ENCODE measurements at regions not wholly inside any gene's neighbourhood (a gene's known extent, or its start where the extent isn't known, plus 50 kb on each side); places are given as distances from the start of the nearest gene placed in this dataset.

GRCh38 chr18:59768409-59768808, 71.2 kb upstream of the CCBE1 start:
- peaks cover 7% of the 10 kb centered on the region for H3K9me3 Mint-ChIP-seq
- no peak overlapping the region for H3K4me3 Mint-ChIP-seq
- H3K4me1 Mint-ChIP-seq = peaks cover 18% of the 10 kb centered on the region
- TF ChIP-seq, protein P1, sequence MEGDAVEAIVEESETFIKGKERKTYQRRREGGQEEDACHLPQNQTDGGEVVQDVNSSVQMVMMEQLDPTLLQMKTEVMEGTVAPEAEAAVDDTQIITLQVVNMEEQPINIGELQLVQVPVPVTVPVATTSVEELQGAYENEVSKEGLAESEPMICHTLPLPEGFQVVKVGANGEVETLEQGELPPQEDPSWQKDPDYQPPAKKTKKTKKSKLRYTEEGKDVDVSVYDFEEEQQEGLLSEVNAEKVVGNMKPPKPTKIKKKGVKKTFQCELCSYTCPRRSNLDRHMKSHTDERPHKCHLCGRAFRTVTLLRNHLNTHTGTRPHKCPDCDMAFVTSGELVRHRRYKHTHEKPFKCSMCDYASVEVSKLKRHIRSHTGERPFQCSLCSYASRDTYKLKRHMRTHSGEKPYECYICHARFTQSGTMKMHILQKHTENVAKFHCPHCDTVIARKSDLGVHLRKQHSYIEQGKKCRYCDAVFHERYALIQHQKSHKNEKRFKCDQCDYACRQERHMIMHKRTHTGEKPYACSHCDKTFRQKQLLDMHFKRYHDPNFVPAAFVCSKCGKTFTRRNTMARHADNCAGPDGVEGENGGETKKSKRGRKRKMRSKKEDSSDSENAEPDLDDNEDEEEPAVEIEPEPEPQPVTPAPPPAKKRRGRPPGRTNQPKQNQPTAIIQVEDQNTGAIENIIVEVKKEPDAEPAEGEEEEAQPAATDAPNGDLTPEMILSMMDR (IDR thresholded peaks at IDR 0.05; ENCODE audit: unreplicated experiment in 3 of 3) = no peak
- H3K27ac Mint-ChIP-seq = peak overlapping the region in 1 of 3 experiments; percentile 44
- H3K36me3 Mint-ChIP-seq (ENCODE audit: low read depth) = no peaks in the 10 kb centered on the region
- no peaks in the 10 kb centered on the region for H3K27me3 Mint-ChIP-seq (ENCODE audit: low read depth)

DNA sequence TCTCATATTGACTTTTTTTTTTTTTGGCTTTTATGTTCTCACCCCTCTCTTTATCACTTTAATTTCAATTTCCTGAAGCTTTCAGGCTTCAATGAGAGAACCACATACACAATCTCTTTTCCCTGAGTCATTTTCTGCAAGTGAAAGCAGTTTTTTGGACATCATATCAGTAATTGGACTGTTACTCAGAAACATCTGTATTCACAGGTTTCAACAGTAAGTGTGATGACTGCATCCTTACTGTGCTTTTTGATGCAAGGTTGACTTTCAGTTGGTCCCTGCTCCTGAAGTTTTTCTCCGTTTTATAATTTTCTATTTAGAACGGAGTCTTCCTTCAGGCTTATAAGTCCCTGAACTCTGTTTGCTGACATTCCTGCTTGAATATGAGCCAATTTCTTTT, 70.5 kb upstream of the CCBE1 start:
- Mint-ChIP-seq H3K27ac (peak overlapping the region in 1 of 3 experiments; percentile 44), H3K4me3 (no peak overlapping the region), H3K36me3 (ENCODE audit: low read depth) (no peaks in the 10 kb centered on the region), H3K27me3 (ENCODE audit: low read depth) (no peaks in the 10 kb centered on the region), H3K9me3 (peaks cover 4% of the 10 kb centered on the region), H3K4me1 (peaks cover 23% of the 10 kb centered on the region)
- TF ChIP-seq, protein P1 (IDR thresholded peaks at IDR 0.05; ENCODE audit: unreplicated experiment in 3 of 3) = no peak

DNA sequence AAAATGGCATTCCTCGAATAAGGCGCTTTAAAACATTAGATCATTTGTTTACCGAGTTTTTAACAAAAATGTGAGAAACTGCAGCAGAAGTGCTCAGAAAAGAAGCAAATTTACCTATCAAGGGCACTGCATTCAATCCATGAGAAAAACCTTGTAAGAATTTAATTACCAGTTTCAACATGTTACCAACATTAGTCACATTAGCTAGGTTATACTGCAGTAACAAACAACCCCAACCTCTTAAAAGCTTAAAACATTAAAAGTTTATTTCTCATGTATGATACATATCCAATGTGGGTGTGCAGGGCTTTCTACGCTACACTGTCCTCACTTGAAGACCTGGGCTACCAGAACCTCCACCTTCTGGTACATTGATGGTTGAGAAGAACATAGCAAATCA, 68.1 kb upstream of the CCBE1 start:
- H3K27me3 Mint-ChIP-seq (ENCODE audit: low read depth) = no peaks in the 10 kb centered on the region
- peak overlapping the region in 1 of 3 experiments; percentile 40 for H3K27ac Mint-ChIP-seq
- TF ChIP-seq, protein P1 (IDR thresholded peaks at IDR 0.05; ENCODE audit: unreplicated experiment in 3 of 3) = no peak
- H3K4me1 Mint-ChIP-seq = peaks cover 44% of the 10 kb centered on the region
- no peaks in the 10 kb centered on the region for H3K36me3 Mint-ChIP-seq (ENCODE audit: low read depth)
- no peak overlapping the region for H3K4me3 Mint-ChIP-seq
- H3K9me3 Mint-ChIP-seq = no peaks in the 10 kb centered on the region

DNA sequence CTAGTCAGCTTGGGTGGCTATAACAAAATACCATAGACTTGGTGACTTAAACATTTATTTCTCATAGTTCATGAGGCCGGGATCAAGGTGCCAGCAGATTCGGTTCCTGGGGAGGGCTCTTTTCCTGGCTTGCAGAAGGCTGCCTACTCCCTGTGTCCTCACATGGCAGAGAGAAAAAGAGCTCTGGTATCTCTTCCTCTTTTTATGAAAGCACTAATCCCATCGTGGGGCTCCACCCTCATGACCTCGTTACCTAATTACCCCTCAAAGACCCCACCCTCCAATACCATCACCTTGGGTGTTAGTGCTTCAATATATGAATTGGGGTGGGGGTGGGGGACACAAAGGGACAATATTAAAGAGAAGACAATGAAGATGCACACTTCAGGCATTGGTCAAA, 67.1 kb upstream of the CCBE1 start:
- Mint-ChIP-seq H3K27me3 (ENCODE audit: low read depth) (no peaks in the 10 kb centered on the region), H3K4me1 (peaks cover 46% of the 10 kb centered on the region), H3K9me3 (no peaks in the 10 kb centered on the region), H3K4me3 (no peak overlapping the region), H3K36me3 (ENCODE audit: low read depth) (no peaks in the 10 kb centered on the region), H3K27ac (peak overlapping the region in 2 of 3 experiments; percentile 14 to 40)
- TF ChIP-seq, protein P1 (IDR thresholded peaks at IDR 0.05; ENCODE audit: unreplicated experiment in 3 of 3) = no peak

GRCh38 chr18:59763541-59764136, 66.4 kb upstream of the CCBE1 start:
- no peak overlapping the region for H3K4me3 Mint-ChIP-seq
- H3K27me3 Mint-ChIP-seq (ENCODE audit: low read depth) = no peaks in the 10 kb centered on the region
- no peaks in the 10 kb centered on the region for H3K36me3 Mint-ChIP-seq (ENCODE audit: low read depth)
- TF ChIP-seq, protein P1 (IDR thresholded peaks at IDR 0.05; ENCODE audit: unreplicated experiment in 3 of 3) = no peak
- H3K27ac Mint-ChIP-seq = peak overlapping the region in 1 of 3 experiments; percentile 12
- no peaks in the 10 kb centered on the region for H3K9me3 Mint-ChIP-seq
- H3K4me1 Mint-ChIP-seq = peaks cover 48% of the 10 kb centered on the region

Measured in nephron (organoid).